GM12878 (cell line): ENCODE measurements at regions not wholly inside any gene's neighbourhood (a gene's known extent, or its start where the extent isn't known, plus 50 kb on each side); places are given as distances from the start of the nearest gene placed in this dataset.

Experiments used
- ATAC-seq: fragments of 200-7000 bp; cut with Tn5 transposase; 3 replicates; pipeline ENCODE4 v1.9.1; 2020; ENCODE audit warnings: mild to moderate bottlenecking, moderate library complexity
- BruUV-seq: library from RNA; stranded (reverse); fragments of 400-500 nt; replicated peaks from 2 replicates; lab custom pipeline; 2021; lab: Mats Ljungman, UMichigan
- CTCF ChIA-PET: fragments of 300-600 bp; sonication (Branson Sonifier 250); formaldehyde crosslinking; extraction: SDS; loops from one replicate; lab custom pipeline; 2021; ENCODE audit warnings: inconsistent platforms; lab: Yijun Ruan, JAX
- POLR2A ChIA-PET: fragments of 350-600 bp; formaldehyde crosslinking; extraction: SDS; loops from one replicate; lab custom pipeline; 2021; ENCODE audit warnings: inconsistent platforms; lab: Charles Lee
- RAD21 ChIA-PET: fragments of 300-600 bp; sonication (Branson Sonifier 250); formaldehyde crosslinking; loops from one replicate; lab custom pipeline; 2023; ENCODE audit warnings: antibody characterized with exemption; ENCODE audit not compliant: unreplicated experiment; lab: Charles Lee
- SMC1A ChIA-PET: fragments of 300-600 bp; sonication (Branson Sonifier 250); formaldehyde crosslinking; loops from one replicate; lab custom pipeline; 2023; ENCODE audit not compliant: unreplicated experiment, uncharacterized antibody; lab: Charles Lee
- DNase-seq: peaks from one replicate; pipeline ENCODE4 v3.0.0-alpha.2; 2011; ENCODE audit warnings: low read depth, low spot score
- FAIRE-seq: peaks from 3 replicates; lab custom pipeline; 2011; peaks lifted over from hg19 to GRCh38; lab: Jason Lieb, UNC
- H2AFZ ChIP-seq: 2 replicates; pipeline ENCODE4 v1.6.0; 2011; ENCODE audit warnings: low read depth, low read length, control low read depth; ENCODE audit not compliant: control insufficient read depth
- H3K27ac ChIP-seq: 2 replicates; pipeline ENCODE4 v1.5.1; 2011; ENCODE audit warnings: control low read depth; ENCODE audit not compliant: control insufficient read depth, insufficient read depth
- H3K27me3 ChIP-seq, 2 experiments: replicated peaks in 1 of 2; 2 replicates each; pipeline versions ENCODE4 v1.6.0 to v1.6.1; 2011; ENCODE audit warnings: low read length in 1 of 2; ENCODE audit not compliant: control insufficient read depth in 2 of 2, insufficient read depth in 2 of 2
- H3K36me3 ChIP-seq, 2 experiments: 2 replicates each; pipeline ENCODE4 v1.5.1; 2011; ENCODE audit warnings: low read length in 1 of 2; ENCODE audit not compliant: control insufficient read depth in 2 of 2, insufficient read depth in 2 of 2
- H3K4me1 ChIP-seq: 2 replicates; pipeline ENCODE4 v1.6.1; 2011; ENCODE audit warnings: mild to moderate bottlenecking, low read length, moderate library complexity, mixed read lengths; ENCODE audit not compliant: control insufficient read depth, insufficient read depth
- H3K4me2 ChIP-seq: 2 replicates; pipeline ENCODE4 v1.6.0; 2011; ENCODE audit warnings: control low read depth; ENCODE audit not compliant: control insufficient read depth, insufficient read depth
- H3K4me3 ChIP-seq: fragments of 200-600 bp; sonication (generic); 2 replicates; pipeline ENCODE4 v1.5.1; 2016
- H3K79me2 ChIP-seq: 2 replicates; pipeline ENCODE4 v1.6.0; 2011; ENCODE audit warnings: low read length; ENCODE audit not compliant: control insufficient read depth, insufficient read depth
- H3K9ac ChIP-seq: 2 replicates; pipeline ENCODE4 v1.8.0; 2011; ENCODE audit warnings: low read length, control low read depth, mixed read lengths; ENCODE audit not compliant: control insufficient read depth, insufficient read depth
- H3K9me3 ChIP-seq: replicated peaks from 3 replicates; pipeline ENCODE4 v1.5.1; 2011; ENCODE audit warnings: mild to moderate bottlenecking, low read length; ENCODE audit not compliant: control insufficient read depth, insufficient read depth
- H4K20me1 ChIP-seq: 2 replicates; pipeline ENCODE4 v1.6.0; 2011; ENCODE audit not compliant: control insufficient read depth, insufficient read depth
- ASH2L ChIP-seq: fragments of 300-600, 200-600 bp; sonication (generic); IDR thresholded peaks from 2 replicates; pipeline ENCODE4 v1.6.1; 2017; ENCODE audit warnings: low read depth, mild to moderate bottlenecking, borderline replicate concordance
- FOXM1 ChIP-seq: IDR thresholded peaks from 2 replicates; pipeline ENCODE4 v1.6.1; 2012; ENCODE audit warnings: low read depth, mild to moderate bottlenecking, inconsistent platforms, low read length, moderate library complexity
- NBN ChIP-seq: fragments of 450-650 bp; IDR thresholded peaks from 2 replicates; pipeline ENCODE4 v1.6.1; 2016
- PAX8 ChIP-seq: fragments of 450-650 bp; IDR thresholded peaks from 2 replicates; pipeline ENCODE4 v1.6.1; 2017; ENCODE audit warnings: mild to moderate bottlenecking, moderate library complexity
- USF1 ChIP-seq: IDR thresholded peaks from 2 replicates; pipeline ENCODE4 v1.6.1; 2011; ENCODE audit warnings: borderline replicate concordance, low read depth, mild to moderate bottlenecking, moderate library complexity, mixed read lengths, low read length; ENCODE audit not compliant: insufficient read depth; ENCODE audit errors: extremely low read length
- ZNF207 ChIP-seq: fragments of 450-650 bp; IDR thresholded peaks from 2 replicates; pipeline ENCODE4 v1.6.1; 2014; ENCODE audit warnings: antibody characterized with exemption, mild to moderate bottlenecking, borderline replicate concordance
- ZZZ3 ChIP-seq: IDR thresholded peaks from 2 replicates; pipeline ENCODE4 v1.6.1; 2011; ENCODE audit warnings: low read depth; ENCODE audit not compliant: control insufficient read depth, insufficient read length
- WGBS: methylation state at CpG from one replicate; pipeline ENCODE4 v1.1.6; 2016; ENCODE audit warnings: low lambda C conversion rate; ENCODE audit not compliant: insufficient replicate concordance, insufficient coverage; ENCODE audit errors: missing lambda C conversion rate; 5-methylcytosine and 5-hydroxymethylcytosine counted together
- in situ Hi-C: fragments of 300-500 bp; cut with MboI; formaldehyde crosslinking; loops from 9 replicates; pipeline ENCODE4 v1.14.3; 2018; ENCODE audit warnings: mixed read lengths
- intact Hi-C: fragments of 100-400 bp; cut with micrococcal nuclease; formaldehyde crosslinking; loops from one replicate; pipeline ENCODE4 v1.14.2; 2022; ENCODE audit not compliant: unreplicated experiment
- TF ChIP-seq, protein P1 (sequence below): fragments of 450-650 bp; IDR thresholded peaks from 2 replicates; pipeline ENCODE4 v1.6.1; 2017; ENCODE audit warnings: low read depth, mild to moderate bottlenecking, moderate library complexity

- no peaks in the 10 kb centered on the region for H3K4me1 ChIP-seq
- no TSS peak for BruUV-seq
- no peak overlapping the region for H3K9ac ChIP-seq
- H3K4me3 ChIP-seq = no peak overlapping the region
- SMC1A ChIA-PET = interaction anchor here (0.9 kb wide), 2 partner anchors 24 to 527 kb away, joined by 3 read pairs; no protein-coding TSS in a partner anchor
- DNase-seq (no peak), ATAC-seq (no peak), FAIRE-seq (no peak)
- no peaks in the 10 kb centered on the region for H3K36me3 ChIP-seq
- H3K4me2 ChIP-seq = no peak overlapping the region
- no peak overlapping the region for H2AFZ ChIP-seq
- intact Hi-C loops (no loop called here), in situ Hi-C loops (no loop called here)
- 17% methylated on average over 9 of the region's 9 CpGs for WGBS
- no peak overlapping the region for H3K27ac ChIP-seq
- POLR2A ChIA-PET = no interaction called here
- CTCF ChIA-PET = interaction anchor here (0.7 kb wide), 1 partner anchor 421 kb away, joined by 3 read pairs; no protein-coding TSS in a partner anchor
- no peak for TF ChIP-seq ZZZ3
- TF ChIP-seq ZNF207 = no peak
- TF ChIP-seq, protein P1, sequence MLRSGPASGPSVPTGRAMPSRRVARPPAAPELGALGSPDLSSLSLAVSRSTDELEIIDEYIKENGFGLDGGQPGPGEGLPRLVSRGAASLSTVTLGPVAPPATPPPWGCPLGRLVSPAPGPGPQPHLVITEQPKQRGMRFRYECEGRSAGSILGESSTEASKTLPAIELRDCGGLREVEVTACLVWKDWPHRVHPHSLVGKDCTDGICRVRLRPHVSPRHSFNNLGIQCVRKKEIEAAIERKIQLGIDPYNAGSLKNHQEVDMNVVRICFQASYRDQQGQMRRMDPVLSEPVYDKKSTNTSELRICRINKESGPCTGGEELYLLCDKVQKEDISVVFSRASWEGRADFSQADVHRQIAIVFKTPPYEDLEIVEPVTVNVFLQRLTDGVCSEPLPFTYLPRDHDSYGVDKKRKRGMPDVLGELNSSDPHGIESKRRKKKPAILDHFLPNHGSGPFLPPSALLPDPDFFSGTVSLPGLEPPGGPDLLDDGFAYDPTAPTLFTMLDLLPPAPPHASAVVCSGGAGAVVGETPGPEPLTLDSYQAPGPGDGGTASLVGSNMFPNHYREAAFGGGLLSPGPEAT = no peak
- no peak for TF ChIP-seq PAX8
- no peak for TF ChIP-seq ASH2L
- no peak for TF ChIP-seq NBN
- TF ChIP-seq USF1 = no peak
- TF ChIP-seq FOXM1 = no peak
- no peaks in the 10 kb centered on the region for H3K79me2 ChIP-seq
- RAD21 ChIA-PET = no interaction called here
- H3K27me3 ChIP-seq = peaks cover 0 to 7% of the 10 kb centered on the region in 2 experiments; a peak in 3 of 4 replicates
- no peaks in the 10 kb centered on the region; the same call in 2 of the 3 replicates for H3K9me3 ChIP-seq
- H4K20me1 ChIP-seq = no peaks in the 10 kb centered on the region
These were observed 608.1 kb upstream of the CADM1 start for GRCh38 chr11:116112087-116112935.
